ENCODE measurements at regions not wholly inside any gene's neighbourhood (a gene's known extent, or its start where the extent isn't known, plus 50 kb on each side); places are given as distances from the start of the nearest gene placed in this dataset.
"Not testable (repeated sequence)": the region's sequence is repeated elsewhere in the genome, so short reads cannot be mapped to it uniquely, and the experiment has no call there.

DNA sequence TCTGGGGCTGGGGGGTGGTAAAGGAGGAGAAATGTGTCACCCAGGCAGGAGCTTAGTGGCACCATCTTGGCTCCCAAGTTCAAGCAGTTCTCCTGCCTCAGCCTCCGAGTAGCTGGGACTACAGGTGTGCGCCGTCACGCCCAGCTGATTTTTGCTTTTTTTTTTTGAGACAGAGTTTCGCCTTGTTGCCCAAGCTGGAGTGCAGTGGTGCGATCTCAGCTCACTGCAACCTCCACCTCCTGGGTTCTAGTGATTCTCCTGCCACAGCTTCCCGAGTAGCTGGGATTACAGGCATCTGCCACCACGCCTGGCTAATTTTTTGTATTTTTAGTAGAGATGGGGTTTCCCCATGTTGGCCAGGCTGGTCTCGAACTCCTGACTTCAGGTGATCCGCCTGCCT lies 82.1 kb upstream of the METTL9 start:
- not testable (repeated sequence) for DNase-seq

DNA sequence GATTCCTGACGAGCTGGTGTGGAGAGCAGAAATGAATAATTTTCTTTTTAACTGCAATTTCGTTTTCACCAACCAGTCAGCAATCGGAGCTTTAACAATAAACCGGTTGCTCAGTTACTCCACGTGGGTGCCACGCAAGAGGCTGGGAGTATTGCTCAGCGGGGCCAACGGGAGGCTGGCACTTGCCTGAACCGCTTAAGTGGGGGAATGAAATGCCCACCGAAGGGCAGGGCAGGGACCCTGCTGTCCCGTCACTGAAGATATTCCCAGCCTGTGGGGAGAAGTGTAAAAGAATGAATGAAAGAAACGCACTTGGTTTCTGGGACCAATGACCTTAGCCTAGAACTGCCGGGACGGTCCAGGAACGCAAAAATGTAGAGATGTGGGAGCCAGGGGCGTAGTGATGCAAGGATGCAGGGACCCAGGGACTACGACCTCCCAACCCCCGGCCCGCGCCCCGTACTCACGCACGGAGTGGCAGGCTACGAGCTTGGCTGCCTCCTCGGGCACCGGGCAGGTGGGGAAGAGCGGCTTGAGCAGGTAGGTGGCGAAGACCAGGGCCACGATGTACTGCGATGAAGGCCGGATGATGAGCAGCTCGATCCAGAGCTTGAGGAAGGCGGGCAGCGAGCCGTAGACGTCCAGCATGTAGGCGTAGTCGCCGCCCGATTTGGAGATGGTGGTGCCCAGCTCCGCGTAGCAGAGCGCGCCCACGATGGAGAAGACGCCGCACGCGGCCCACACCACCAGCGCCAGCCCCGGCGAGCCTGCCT lies 79.8 kb upstream of the METTL9 start:
- DNase-seq: not testable (repeated sequence)

DNA sequence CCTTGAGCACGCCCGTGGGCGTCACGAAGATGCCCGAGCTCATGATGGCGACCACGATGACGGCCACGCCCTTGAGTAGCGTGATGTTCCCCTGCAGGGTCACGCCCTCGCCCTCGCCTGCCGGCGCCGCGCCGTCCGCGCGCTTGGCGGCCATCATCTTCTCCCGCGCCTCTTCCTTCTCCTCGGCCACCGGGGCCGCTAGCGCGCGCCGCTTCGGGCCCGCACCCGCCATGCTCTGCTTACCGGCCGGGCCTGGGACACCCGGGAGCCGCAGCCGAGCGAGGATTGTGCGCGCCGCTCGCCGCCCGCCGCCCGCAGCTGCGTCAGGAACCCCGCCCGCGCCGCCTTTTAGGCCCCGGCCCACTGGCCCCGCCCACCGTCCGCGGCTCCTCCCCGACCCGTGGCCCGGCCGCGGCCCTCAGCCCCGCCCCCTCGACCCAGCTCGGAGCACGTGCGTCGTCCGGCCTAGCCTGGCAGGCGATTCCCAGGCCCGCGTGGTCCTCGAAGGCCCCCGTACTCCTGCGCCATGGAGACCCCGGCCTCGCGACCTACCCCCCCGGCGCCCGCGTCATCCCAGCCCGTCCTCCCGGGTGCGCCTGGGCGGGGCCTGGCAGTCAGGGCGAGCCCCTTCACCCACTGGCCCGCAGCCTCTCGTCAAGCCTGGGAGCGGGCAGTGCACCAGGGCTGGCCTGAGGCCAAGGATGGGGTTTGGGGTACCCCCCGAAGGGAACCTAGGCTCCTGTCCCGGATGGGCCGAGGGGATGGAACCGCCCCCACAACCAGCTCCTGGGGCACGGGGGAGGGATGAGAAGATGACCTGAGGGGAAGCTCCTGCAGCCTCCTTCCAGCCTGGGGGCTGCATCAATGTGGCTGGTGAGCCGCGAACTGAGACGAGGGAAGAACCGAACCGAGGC lies 79.0 kb upstream of the METTL9 start:
- peak; percentile 92 for DNase-seq

DNA sequence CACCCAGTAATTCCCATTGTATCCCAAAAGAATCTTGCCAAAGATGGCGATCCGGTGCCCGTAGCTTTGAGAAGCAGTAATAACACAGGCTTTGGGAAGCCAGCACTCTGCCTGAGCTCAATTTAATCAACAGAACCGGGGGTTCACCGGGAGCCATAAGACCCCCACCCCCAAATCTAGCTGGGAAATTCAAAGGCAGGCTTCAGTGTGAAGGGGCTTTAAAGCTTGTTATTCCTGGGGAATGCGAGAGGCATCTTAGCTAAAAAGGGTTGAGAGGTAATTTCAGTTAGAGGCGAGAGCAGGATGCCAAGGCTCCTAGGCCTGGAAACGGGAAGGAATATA lies 78.4 kb upstream of the METTL9 start:
- DNase-seq: not testable (repeated sequence)

DNA sequence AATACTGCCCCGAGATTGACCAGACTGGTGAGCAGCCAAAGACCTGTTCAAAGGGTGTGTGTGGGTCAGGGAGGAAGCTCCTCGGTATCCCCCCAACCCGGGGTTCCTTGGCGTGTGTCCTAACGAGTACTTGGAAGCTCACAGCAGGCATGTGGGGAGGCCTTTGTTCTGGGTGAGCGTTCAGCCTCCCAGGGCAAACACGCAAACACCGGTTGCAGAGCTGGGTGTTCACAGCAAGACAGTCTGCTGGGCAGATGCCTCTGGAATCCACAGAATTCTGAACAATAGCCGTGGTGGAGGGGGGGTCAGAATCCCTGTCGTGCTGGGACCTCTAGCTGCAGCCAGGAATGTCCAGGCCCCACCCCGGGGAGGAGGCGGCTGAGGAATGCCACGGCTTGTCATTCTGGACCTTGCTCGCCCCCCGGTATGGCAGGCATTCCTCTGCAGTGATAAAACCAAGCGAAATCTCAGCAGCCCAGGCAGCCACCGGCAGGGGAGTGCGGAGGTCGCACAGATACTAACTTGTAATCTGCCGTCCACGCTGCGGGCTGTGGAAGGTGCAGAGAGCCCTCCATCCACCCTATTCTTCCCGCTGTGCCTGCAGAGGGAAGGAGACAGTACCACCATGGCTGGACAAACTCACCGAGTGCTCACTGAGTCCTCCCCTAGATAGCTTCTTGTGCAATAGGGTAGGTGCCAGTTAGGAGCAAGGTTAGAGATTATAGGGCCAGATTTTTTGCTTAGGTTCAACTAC lies 77.8 kb upstream of the METTL9 start:
- not testable (repeated sequence) for DNase-seq

DNA sequence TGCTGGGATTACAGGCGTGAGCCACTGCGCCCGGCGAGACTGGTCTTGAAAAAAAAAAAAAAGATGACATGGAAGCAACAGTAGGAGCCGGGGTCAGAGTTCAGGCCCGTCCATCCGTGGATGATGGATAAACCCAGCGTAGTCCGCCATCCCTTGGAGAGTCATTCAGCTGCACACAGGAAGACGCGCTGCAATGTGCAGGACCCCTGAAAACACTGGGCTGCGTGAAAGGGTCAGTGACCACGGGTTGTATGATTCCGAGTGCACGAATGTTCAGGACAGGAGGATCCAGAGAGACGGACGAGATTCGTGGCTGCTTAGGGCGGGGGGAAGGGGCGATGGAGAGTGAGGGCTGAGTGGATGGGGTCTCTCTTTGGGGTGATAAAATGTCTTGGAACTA lies 76.5 kb upstream of the METTL9 start:
- not testable (repeated sequence) for DNase-seq

DNA sequence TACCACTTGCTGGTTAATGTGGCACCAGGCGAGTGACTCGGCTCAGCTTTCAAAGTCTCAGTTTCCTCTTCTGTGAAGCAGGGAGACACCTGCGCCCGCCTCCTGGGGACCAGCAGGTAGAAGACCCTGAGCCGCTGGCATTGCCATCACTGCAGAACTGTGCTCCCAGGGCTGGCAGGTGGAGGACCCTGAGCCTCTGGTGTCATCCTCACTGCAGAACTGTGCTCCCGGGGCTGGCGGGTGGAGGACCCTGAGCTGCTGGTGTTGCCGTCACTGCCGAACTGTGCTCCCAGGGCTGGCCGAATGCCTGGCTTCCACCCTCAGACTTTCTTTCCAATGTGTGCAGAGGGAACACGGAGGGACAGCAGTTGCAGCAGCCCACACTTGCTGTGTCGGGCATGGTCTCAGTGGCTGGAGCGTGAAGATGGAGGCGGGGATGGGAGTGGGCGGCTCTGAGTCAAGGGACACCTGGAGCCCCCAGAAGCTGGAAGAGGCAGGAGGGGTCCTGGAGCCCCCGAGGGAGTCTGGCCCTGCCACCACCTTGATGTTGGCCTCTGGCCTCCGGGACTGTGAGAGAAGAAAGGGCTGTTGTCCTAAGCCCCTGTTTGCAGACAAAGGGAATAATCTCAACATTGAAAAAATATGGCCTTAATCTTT lies 75.8 kb upstream of the METTL9 start:
- DNase-seq: no peak

DNA sequence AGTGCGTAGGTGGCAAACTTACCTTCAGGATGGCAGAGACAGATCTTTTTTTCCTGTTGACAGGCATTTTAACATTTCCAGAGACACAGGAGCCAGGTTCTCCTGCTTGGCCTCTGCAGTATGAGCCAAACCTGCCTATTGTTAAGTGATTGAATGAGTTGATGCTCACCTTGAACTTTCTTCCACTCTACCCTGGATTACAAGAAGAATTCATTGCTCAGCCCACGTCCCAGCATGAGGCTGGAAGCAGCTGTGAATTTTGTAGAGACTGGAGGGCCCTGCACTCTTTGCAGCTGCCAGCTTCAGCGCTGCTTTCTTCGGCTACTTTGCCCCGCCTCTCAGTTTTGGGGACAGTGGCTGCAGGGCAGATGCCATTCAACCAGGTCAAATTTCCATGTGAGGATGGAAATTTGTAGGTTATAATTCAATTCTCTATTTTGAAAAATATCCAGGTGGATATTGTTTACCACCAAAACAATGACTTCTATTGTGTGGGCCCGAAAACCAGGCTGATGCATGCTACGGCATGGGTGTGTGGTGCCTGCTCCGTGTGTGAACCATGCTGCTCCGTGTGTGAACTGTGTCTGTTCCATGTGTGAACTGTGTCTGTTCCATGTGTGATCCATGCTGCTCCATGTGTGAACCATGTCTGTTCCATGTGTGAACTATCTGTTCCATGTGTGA lies 75.2 kb upstream of the METTL9 start:
- no peak for DNase-seq

DNA sequence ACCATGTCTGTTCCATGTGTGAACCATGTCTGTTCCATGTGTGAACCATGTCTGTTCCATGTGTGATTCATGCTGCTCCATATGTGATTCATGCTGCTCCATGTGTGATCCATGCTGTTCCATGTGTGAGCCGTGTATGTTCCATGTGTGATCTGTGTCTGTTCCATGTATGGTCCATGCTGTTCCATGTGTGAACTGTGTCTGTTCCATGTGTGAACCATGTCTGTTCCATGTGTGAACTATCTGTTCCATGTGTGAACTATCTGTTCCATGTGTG lies 74.7 kb upstream of the METTL9 start:
- DNase-seq: not testable (repeated sequence)

DNA sequence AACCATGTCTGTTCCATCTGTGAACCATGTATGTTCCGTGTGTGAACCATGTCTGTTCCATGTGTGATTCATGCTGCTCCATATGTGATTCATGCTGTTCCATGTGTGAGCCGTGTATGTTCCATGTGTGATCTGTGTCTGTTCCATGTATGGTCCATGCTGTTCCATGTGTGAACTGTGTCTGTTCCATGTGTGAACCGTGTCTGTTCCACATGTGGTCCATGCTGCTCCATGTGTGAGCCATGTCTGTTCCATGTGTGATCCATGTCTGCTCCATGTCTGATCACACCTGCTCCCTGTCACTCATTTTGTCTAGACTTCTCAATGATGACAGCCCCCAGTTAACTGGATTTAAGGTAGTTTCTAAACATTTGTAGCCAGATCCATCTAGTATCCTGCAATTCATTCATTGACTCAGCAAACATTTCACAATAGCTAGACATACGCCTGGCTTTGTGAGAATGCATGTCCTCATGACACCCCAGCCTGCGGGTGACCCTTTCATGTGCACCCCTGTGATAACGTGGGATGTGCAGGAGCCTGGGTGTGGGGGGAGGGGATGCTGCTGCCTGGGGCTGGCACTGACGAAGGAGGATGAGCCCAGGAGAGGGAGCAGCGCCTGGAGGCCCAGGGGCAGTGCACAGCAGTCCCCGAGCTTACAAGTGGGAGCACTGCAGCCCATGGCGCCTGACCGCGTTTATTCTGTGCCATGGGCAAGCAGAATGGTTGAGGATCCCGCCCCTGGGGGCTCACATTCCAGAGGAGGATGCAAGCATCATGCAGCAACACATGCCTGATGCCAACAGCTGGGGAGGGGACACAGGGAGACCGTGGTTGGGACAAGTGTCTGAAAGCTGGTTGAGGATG lies 74.1 kb upstream of the METTL9 start:
- not testable (repeated sequence) for DNase-seq

DNA sequence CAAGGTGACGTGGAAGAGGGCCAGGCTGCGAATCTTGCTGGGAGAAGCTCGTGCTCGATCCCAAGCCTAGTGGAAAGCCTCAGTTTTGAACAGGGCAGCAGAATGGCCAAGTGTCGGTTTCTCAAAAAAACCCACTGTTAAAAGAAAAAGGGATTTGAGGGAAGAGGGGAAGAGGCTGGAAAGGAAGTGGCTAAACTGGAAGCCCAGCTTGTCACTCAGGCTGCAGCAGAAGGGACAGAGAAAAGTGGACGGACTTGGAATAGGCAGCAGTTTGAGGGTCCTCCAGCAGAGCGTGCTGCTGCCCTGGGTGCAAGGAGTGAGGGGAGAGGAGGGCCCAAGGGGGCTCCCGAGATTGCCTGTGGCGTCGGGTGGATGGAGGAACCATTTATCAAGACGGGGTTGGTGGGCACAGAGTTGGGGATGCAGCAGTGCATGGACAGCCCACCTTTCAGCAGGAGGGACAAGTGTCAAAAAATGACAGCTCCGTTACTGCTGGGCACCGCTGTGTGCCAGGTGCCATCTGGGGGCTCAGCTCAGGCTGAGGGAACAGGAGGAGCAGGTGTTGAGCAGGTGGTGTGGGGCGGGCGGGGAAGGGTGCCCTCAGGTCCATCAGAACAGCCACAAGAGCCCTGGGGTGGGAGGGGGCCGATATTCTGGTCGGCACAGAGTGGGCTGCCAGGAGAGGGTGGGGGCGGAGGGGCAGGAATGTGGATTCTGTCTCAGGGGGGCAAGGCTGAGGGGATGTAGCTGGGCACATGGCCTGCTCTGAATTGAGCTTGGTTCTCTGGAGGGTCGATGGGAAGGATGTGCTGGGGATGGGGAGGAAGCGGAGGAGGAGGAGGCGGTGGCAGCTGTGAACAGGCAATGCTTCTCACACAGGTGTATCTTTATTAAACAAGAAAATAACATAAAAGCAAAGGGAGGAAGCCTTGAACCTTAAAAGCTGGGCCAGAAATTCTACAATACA lies 73.1 kb upstream of the METTL9 start:
- DNase-seq: not testable (repeated sequence)

DNA sequence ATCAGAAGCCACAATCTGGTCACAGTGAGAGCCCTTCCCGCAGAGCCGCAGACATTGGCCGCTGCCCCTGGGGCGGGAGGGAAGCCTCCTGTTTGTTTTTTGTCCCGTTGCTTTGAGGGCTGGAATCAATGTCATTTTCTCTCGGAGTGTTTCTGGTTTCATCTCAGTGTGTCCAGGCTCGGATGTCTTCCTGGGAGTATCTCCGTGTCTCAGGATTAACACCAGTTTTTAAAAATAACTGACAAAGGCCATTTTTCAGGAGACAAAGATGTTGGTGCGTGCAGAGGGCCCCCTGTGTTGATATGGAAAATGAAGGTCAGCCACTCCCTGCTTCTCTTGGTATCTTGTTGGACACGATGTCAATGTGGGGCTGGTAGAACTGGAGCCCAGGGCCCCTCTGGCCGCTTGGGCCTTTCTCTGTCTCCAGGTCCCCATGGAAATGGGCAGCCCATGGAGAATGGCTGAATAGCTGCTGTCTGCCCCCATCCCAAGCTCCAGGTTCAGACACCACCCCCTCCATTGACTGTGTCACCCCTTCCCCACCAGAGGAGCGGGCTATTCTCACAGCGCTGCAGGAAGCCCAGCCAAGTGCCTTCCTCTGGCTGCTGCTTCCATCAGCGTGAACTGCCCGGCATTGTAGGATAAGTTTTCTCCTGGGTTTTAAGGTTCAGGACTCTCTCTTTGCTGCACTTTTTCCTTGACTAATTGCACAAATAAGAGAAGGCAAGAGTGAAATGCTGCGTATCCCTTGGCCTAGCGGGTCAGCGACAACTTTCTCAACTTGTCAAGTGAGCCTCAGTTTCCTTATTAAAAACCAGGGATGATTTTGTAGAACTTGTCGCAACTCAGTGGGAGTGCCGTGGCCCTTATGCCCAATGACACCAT lies 72.2 kb upstream of the METTL9 start:
- no peak for DNase-seq

DNA sequence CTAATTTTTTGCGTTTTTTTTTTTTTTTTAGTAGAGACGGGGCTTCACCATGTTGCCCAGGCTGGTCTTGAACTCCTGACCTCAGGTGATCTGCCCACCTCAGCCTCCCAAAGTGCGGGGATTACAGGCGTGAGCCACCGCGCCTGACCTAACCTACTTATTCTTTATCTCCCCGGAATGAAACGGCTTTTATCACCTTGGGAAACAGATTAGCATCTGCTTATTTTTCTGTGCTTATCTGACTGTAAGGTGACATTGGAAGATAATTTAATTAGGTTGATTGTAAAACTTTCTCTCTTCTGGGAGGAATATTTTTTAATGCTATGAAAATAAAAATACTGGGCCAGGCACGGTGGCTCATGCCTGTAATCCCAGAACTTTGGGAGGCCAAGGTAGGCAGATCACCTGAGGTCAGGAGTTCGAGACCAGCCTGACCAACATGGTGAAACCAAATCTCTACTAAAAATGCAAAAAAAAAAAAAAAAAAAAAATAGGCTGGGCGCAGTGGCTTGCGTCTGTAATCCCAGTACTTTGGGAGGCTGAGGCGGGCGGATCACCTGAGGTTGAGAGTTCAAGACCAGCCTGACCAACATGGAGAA lies 70.2 kb upstream of the METTL9 start:
- not testable (repeated sequence) for DNase-seq

DNA sequence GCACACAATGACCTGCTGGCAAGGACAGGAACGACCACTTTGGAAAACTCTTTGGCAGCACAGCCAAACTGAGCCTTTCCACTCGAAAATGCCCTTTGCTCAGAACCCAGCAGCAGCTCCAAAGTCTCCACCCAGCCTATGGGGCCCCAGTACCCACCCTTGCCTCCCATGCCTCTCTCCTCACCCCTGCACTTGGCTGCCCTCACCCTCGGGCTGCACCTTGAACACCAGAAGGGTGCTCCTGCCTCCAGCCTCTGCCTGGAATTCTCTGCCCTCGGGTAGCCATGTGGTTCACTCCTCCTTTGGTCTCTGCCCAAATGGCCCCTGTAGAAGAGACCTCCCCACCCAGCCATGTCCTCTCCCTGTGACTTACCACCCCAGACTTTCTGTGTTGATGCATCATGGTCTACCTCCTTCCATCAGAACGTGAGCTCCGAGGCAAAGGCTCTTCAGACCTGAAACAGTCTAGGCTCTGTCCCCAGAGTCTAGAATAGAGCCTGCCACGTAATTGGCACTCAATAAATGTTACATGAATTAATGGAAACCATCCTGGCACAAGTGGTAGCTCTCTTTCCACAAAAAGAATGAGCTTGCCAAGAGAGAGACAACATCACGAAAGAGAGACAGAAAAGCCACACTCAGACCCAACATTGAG lies 68.5 kb upstream of the METTL9 start:
- not testable (repeated sequence) for DNase-seq

DNA sequence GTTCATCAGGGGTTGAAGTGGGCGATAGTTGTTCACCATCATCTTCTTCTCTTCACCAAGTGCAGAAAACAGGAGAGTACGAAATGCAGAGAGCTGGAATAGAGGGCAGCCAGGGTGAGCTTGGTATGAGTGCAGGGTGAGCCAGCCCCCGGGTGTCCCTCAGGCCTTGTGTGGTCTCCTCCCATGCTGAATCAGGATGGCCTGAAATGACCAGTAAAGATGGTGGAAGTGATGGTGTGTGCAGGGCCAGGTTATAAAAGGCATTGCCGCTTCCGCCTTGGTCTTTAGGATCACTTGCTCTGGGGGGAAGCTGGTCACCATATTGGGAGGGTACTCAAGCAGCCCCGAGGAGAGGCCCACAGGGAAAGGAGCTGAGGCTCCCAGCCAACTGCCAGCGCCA lies 66.4 kb upstream of the METTL9 start:
- DNase-seq: not testable (repeated sequence)

DNA sequence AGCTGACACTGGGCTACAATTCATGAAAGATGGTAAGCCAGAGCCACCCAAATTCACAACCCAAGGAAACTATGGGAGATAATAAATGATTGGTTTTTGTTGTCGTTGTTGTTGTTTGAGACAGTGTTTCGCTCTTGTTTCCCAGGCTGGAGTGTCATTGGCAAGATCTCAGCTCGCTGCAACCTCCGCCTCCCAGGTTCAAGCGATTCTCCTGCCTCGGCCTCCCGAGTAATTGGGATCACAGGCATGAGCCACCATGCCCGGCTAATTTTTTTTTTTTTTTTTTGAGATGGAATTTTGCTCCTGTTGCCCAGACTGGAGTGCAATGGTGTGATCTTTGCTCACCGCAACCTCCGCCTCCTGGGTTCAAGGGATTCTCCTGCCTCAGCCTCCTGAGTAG lies 65.9 kb upstream of the METTL9 start:
- DNase-seq: not testable (repeated sequence)

DNA sequence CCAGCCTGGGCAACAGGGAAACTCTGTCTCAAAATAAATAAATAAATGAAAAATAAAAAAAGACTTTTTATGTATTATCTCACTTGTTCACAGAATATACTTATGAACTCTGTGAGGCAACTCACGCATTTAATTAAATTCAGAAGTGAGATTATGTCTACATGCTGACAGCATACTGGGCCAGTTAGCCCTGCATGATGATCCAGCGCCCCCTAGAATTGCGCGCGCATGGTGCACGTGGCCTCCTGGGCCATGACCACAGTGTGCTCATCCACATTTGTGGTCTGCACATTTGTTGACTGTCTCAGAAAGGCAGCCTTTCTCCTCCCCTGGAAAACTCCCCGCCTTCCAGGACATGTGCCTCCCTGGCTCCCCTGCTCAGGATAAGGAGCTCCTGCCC lies 64.8 kb upstream of the METTL9 start:
- not testable (repeated sequence) for DNase-seq

DNA sequence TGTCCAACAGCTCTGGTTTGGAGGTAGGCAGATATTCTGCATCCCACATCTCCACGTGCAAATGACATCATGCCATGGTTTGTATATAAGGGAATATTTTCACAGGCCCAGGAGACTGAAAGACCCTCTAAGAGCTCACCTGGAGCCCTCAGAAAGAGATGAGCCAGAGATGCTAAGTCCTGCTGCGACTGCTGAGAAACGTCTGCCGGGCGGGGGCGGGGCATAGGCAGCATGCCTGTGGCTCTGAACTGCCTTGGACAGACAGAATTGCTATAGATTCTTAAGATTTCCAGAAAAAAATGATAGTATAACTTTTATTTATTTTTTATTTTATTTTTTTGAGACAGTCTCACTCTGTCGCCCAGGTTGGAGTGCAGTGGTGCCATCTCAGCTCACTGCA lies 64.2 kb upstream of the METTL9 start:
- not testable (repeated sequence) for DNase-seq
